Endothelial cell of umbilical vein (primary cell): ENCODE measurements at regions not wholly inside any gene's neighbourhood (a gene's known extent, or its start where the extent isn't known, plus 50 kb on each side); places are given as distances from the start of the nearest gene placed in this dataset.

Experiments
- BruUV-seq: library from RNA; stranded (reverse); fragments of 400-500 nt; replicated peaks from 2 replicates; lab custom pipeline; 2021; lab: Mats Ljungman, UMichigan
- CTCF ChIA-PET: fragments of 300-600, 350-600 bp; sonication (Branson Sonifier 250); formaldehyde crosslinking; loops from one replicate; lab custom pipeline; 2021; ENCODE audit warnings: antibody characterized with exemption, inconsistent platforms; lab: Charles Lee
- POLR2A ChIA-PET: fragments of 300-600, 350-600 bp; sonication (Branson Sonifier 250); formaldehyde crosslinking; loops from one replicate; lab custom pipeline; 2021; ENCODE audit warnings: antibody characterized with exemption, inconsistent platforms; lab: Charles Lee
- DNase-seq: peaks from one replicate; pipeline ENCODE4 v3.0.0-alpha.2; 2011; ENCODE audit warnings: low read depth, low spot score
- FAIRE-seq: peaks from 2 replicates; lab custom pipeline; 2011; peaks lifted over from hg19 to GRCh38; lab: Jason Lieb, UNC
- H2AFZ ChIP-seq: 2 replicates; pipeline ENCODE4 v1.6.0; 2012; ENCODE audit warnings: low read depth, low read length, control low read depth, inconsistent platforms
- H3K27ac ChIP-seq: 2 replicates; pipeline ENCODE4 v1.5.1; 2011; ENCODE audit warnings: low read depth, mild to moderate bottlenecking, control low read depth, low read length, moderate library complexity; ENCODE audit not compliant: insufficient read depth
- H3K27me3 ChIP-seq, 2 experiments: 2 replicates each; pipeline versions ENCODE4 v1.6.0 to v1.6.1; 2011; ENCODE audit warnings: low read length in 2 of 2, mixed read lengths in 1 of 2; ENCODE audit not compliant: control insufficient read depth in 2 of 2, insufficient read depth in 2 of 2
- H3K36me3 ChIP-seq, 2 experiments: 2 replicates in 1 of 2; 3 replicates in 1 of 2; pipeline ENCODE4 v1.5.1; 2011; ENCODE audit warnings: low read length in 2 of 2, mild to moderate bottlenecking in 1 of 2, moderate library complexity in 1 of 2; ENCODE audit not compliant: control insufficient read depth in 2 of 2, insufficient read depth in 2 of 2; ENCODE audit errors: extremely low read depth in 1 of 2
- H3K4me1 ChIP-seq: 3 replicates; pipeline ENCODE4 v1.5.1; 2011; ENCODE audit warnings: mild to moderate bottlenecking, low read length; ENCODE audit not compliant: control insufficient read depth, insufficient read depth; ENCODE audit errors: extremely low read depth
- H3K4me2 ChIP-seq: 2 replicates; pipeline ENCODE4 v1.6.1; 2011; ENCODE audit warnings: low read length, control low read depth, mixed read lengths; ENCODE audit not compliant: insufficient read depth
- H3K4me3 ChIP-seq, 3 experiments: fragments of 200-600 bp in 1 of 3; sonication (generic), shearing (Covaris generic) in 1 of 3; replicated peaks in 1 of 3; 2 replicates each; pipeline ENCODE4 v1.5.1; 2011 to 2016; ENCODE audit warnings: control low read depth in 3 of 3, low read length in 3 of 3, mild to moderate bottlenecking in 2 of 3, inconsistent platforms in 1 of 3, low read depth in 1 of 3, moderate library complexity in 1 of 3; ENCODE audit not compliant: insufficient read depth in 1 of 3
- H3K79me2 ChIP-seq: 2 replicates; pipeline ENCODE4 v1.6.0; 2012; ENCODE audit warnings: low read length, inconsistent platforms; ENCODE audit not compliant: control insufficient read depth, insufficient read depth
- H3K9ac ChIP-seq: replicated peaks from 2 replicates; pipeline ENCODE3; 2011; ENCODE audit warnings: low read length, control low read depth; ENCODE audit not compliant: insufficient read depth; ENCODE audit errors: extremely low read depth
- H3K9me1 ChIP-seq: replicated peaks from 3 replicates; pipeline ENCODE4 v1.6.0; 2011; ENCODE audit warnings: mild to moderate bottlenecking, low read length; ENCODE audit not compliant: control insufficient read depth, insufficient read depth; ENCODE audit errors: extremely low read depth
- H3K9me3 ChIP-seq: replicated peaks from 2 replicates; pipeline ENCODE4 v1.5.1; 2012; ENCODE audit warnings: low read length, inconsistent platforms; ENCODE audit not compliant: control insufficient read depth, insufficient read depth
- H4K20me1 ChIP-seq: replicated peaks from 2 replicates; pipeline ENCODE3; 2011; ENCODE audit warnings: mild to moderate bottlenecking, low read length; ENCODE audit not compliant: control insufficient read depth, insufficient read depth; ENCODE audit errors: extremely low read depth
- EZH2 ChIP-seq: IDR thresholded peaks from 2 replicates; pipeline ENCODE4 v1.6.1; 2012; ENCODE audit warnings: borderline replicate concordance, low read depth, mild to moderate bottlenecking, moderate library complexity, low read length, inconsistent platforms; ENCODE audit not compliant: severe bottlenecking
- FOS ChIP-seq: IDR thresholded peaks from 2 replicates; pipeline ENCODE4 v1.6.1; 2011; ENCODE audit warnings: mild to moderate bottlenecking, low read length, moderate library complexity, borderline replicate concordance; ENCODE audit not compliant: insufficient read depth
- GATA2 ChIP-seq: IDR thresholded peaks from 2 replicates; pipeline ENCODE4 v1.7.0; 2011; ENCODE audit warnings: low read depth, mild to moderate bottlenecking, moderate library complexity, mixed read lengths, low read length; ENCODE audit not compliant: insufficient read length, insufficient read depth
- JUN ChIP-seq: IDR thresholded peaks from 2 replicates; pipeline ENCODE4 v1.6.1; 2011; ENCODE audit warnings: borderline replicate concordance, low read depth; ENCODE audit not compliant: insufficient read length, insufficient read depth
- POLR2A ChIP-seq: IDR thresholded peaks from 2 replicates; pipeline ENCODE4 v1.6.1; 2012; ENCODE audit warnings: low read depth, mild to moderate bottlenecking, control low read depth, low read length
- POLR2AphosphoS5 ChIP-seq: IDR thresholded peaks from 2 replicates; pipeline ENCODE4 v1.6.1; 2012; ENCODE audit warnings: low read depth, mild to moderate bottlenecking, control low read depth, low read length, moderate library complexity; ENCODE audit not compliant: insufficient read depth
- dilution Hi-C: fragments of 300-500 bp; cut with MboI; formaldehyde crosslinking; loops from one replicate; pipeline ENCODE4 v1.15.0; 2019; ENCODE audit warnings: low sequenced_read_pairs; ENCODE audit not compliant: extremely low pct_ligation_motif_present
- intact Hi-C: fragments of 100-400 bp; cut with micrococcal nuclease; formaldehyde crosslinking; loops from one replicate; pipeline ENCODE4 v1.10.0; 2022
- TF ChIP-seq, protein P1 (sequence below), 2 donors: IDR thresholded peaks; 1 replicate in 1 of 2; 2 replicates in 1 of 2; pipeline ENCODE4 v1.5.1; 2011; ENCODE audit warnings: low read length in 2 of 2, mild to moderate bottlenecking in 2 of 2, moderate library complexity in 2 of 2, control low read depth in 1 of 2, inconsistent platforms in 1 of 2, low read depth in 1 of 2; ENCODE audit not compliant: insufficient read depth in 1 of 2; ENCODE audit errors: extremely low read depth in 1 of 2

DNA sequence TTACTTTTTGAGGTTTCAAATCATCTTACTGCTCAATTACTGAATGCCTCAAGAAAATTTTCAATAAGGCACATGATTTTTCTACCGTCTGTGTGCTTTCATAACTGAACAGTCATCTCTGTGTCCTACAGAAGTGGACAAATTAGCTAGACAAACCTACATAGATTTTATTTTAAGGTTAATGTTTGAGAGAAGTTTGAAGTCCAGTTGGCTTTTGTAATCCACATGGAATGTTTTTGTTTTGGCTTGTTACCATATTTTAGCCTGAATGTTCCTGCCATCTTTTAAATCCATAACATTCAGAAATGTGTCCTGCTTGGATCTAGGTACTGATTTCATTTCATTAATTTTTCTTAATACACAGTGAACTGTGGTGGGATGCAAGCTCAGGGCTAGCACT is 730.1 kb downstream of the IGSF11 start:
- Histone ChIP-seq H3K9me1 (no peaks in the 10 kb centered on the region), H3K9ac (no peak overlapping the region), H3K79me2 (no peaks in the 10 kb centered on the region), H3K4me3 (no peak overlapping the region), H4K20me1 (no peaks in the 10 kb centered on the region), H3K4me1 (no peaks in the 10 kb centered on the region), H2AFZ (no peak overlapping the region), H3K4me2 (no peak overlapping the region), H3K27me3 (no peaks in the 10 kb centered on the region), H3K27ac (no peak overlapping the region), H3K9me3 (peaks cover 1% of the 10 kb centered on the region), H3K36me3 (no peaks in the 10 kb centered on the region)
- dilution Hi-C loops: no loop called here
- no peak for DNase-seq
- ChIA-PET CTCF (no interaction called here), POLR2A (no interaction called here)
- TF ChIP-seq POLR2AphosphoS5 (no peak), EZH2 (no peak), FOS (no peak)
- BruUV-seq: no TSS peak
- no peak for FAIRE-seq
- intact Hi-C loops: no loop called here

DNA sequence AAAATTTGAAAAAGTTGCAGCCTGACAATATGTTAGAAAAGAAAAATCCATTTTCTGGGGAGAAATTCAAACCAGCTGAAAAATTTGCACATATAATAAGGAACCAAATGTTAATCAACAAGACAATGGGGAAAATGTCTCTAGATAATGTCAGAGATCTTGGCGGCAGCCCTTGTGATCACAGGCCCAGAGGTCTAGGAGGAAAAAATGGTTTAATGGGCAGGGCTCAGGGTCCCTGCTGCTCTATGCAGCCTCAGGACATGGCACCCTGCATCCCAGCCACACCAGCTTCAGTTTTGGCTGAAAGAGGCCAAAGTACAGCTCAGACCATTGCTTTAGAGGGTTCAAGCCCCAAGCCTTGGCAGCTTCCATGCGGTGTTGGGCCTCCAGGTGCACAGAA is 701.9 kb downstream of the IGSF11 start:
- intact Hi-C loops: no loop called here
- no peaks in the 10 kb centered on the region for H3K27me3 ChIP-seq
- POLR2A ChIA-PET: no interaction called here
- H3K36me3 ChIP-seq: no peaks in the 10 kb centered on the region
- no peaks in the 10 kb centered on the region for H3K9me3 ChIP-seq
- CTCF ChIA-PET: no interaction called here
- H2AFZ ChIP-seq: no peak overlapping the region
- TF ChIP-seq GATA2 (no peak), EZH2 (no peak), POLR2A (no peak), JUN (no peak), POLR2AphosphoS5 (no peak)
- TF ChIP-seq, protein P1, sequence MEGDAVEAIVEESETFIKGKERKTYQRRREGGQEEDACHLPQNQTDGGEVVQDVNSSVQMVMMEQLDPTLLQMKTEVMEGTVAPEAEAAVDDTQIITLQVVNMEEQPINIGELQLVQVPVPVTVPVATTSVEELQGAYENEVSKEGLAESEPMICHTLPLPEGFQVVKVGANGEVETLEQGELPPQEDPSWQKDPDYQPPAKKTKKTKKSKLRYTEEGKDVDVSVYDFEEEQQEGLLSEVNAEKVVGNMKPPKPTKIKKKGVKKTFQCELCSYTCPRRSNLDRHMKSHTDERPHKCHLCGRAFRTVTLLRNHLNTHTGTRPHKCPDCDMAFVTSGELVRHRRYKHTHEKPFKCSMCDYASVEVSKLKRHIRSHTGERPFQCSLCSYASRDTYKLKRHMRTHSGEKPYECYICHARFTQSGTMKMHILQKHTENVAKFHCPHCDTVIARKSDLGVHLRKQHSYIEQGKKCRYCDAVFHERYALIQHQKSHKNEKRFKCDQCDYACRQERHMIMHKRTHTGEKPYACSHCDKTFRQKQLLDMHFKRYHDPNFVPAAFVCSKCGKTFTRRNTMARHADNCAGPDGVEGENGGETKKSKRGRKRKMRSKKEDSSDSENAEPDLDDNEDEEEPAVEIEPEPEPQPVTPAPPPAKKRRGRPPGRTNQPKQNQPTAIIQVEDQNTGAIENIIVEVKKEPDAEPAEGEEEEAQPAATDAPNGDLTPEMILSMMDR (IDR thresholded peaks at IDR 0.05; ENCODE audit: extremely low read depth in 1 of 2, insufficient read depth in 1 of 2, low read depth in 1 of 2, low read length in 2 of 2): no peak
- FAIRE-seq (no peak), DNase-seq (no peak)
- no peaks in the 10 kb centered on the region for H3K79me2 ChIP-seq
- H3K9me1 ChIP-seq: no peaks in the 10 kb centered on the region
- no peaks in the 10 kb centered on the region for H4K20me1 ChIP-seq
- H3K4me3 ChIP-seq: no peak overlapping the region
- no peaks in the 10 kb centered on the region for H3K4me1 ChIP-seq
- no peak overlapping the region for H3K9ac ChIP-seq
- dilution Hi-C loops: no loop called here
- H3K27ac ChIP-seq: no peak overlapping the region
- BruUV-seq: no TSS peak
- H3K4me2 ChIP-seq: no peak overlapping the region
